OCI-LY7 (cell line): ENCODE measurements at regions not wholly inside any gene's neighbourhood (a gene's known extent, or its start where the extent isn't known, plus 50 kb on each side); places are given as distances from the start of the nearest gene placed in this dataset.

Experiments
- BruUV-seq: library from RNA; stranded (reverse); fragments of 400-500 nt; replicated peaks from 2 replicates; lab custom pipeline; 2021; lab: Mats Ljungman, UMichigan
- CTCF ChIA-PET: fragments of 300-600 bp; sonication (Branson Sonifier 250); formaldehyde crosslinking; loops from one replicate; lab custom pipeline; 2022; ENCODE audit warnings: antibody characterized with exemption; ENCODE audit not compliant: unreplicated experiment; lab: Charles Lee
- POLR2A ChIA-PET: fragments of 300-600 bp; sonication (Branson Sonifier 250); formaldehyde crosslinking; loops from one replicate; lab custom pipeline; 2022; ENCODE audit warnings: antibody characterized with exemption; lab: Charles Lee
- DNase-seq: peaks from one replicate; pipeline ENCODE4 v3.0.0-alpha.2; 2015; ENCODE audit warnings: low spot score
- H2AFZ ChIP-seq: fragments of 200-600 bp; sonication (generic), shearing (Covaris generic); 2 replicates; pipeline ENCODE4 v1.6.1; 2014; ENCODE audit warnings: mild to moderate bottlenecking, antibody characterized with exemption, low read length, moderate library complexity
- H3K27ac ChIP-seq: fragments of 200-600 bp; sonication (generic); 2 replicates; pipeline ENCODE4 v1.5.1; 2014; ENCODE audit warnings: mixed run types, low read depth, mild to moderate bottlenecking, moderate library complexity, low read length, inconsistent platforms; ENCODE audit not compliant: poor library complexity, severe bottlenecking
- H3K36me3 ChIP-seq: fragments of 200-600 bp; sonication (generic); 2 replicates; pipeline ENCODE4 v1.6.1; 2014; ENCODE audit warnings: mild to moderate bottlenecking, antibody characterized with exemption, low read length, moderate library complexity, mixed read lengths; ENCODE audit not compliant: insufficient read depth
- H3K4me1 ChIP-seq: fragments of 200-600 bp; sonication (generic); 2 replicates; pipeline ENCODE4 v1.5.1; 2014; ENCODE audit warnings: mild to moderate bottlenecking, low read length; ENCODE audit not compliant: insufficient read depth, poor library complexity, severe bottlenecking
- H3K4me2 ChIP-seq: fragments of 200-600 bp; sonication (generic); 2 replicates; pipeline ENCODE4 v1.6.1; 2014; ENCODE audit warnings: mild to moderate bottlenecking, low read length
- H3K4me3 ChIP-seq: fragments of 200-600 bp; sonication (generic); 2 replicates; pipeline ENCODE4 v1.5.1; 2014; ENCODE audit warnings: mild to moderate bottlenecking, low read depth, low read length; ENCODE audit not compliant: poor library complexity, severe bottlenecking
- H3K79me2 ChIP-seq: fragments of 200-600 bp; sonication (generic); 2 replicates; pipeline ENCODE4 v1.6.1; 2016; ENCODE audit warnings: low read depth, mild to moderate bottlenecking, low read length, moderate library complexity, mixed read lengths; ENCODE audit not compliant: insufficient read depth
- H3K9me2 ChIP-seq: fragments of 200-600 bp; sonication (generic); 2 replicates; pipeline ENCODE4 v1.6.1; 2016; ENCODE audit warnings: mild to moderate bottlenecking, low read length, mixed read lengths; ENCODE audit not compliant: insufficient read depth
- H3K9me3 ChIP-seq: fragments of 200-600 bp; sonication (generic); 2 replicates; pipeline ENCODE4 v1.6.1; 2014; ENCODE audit warnings: mild to moderate bottlenecking, mixed run types, low read length, mixed read lengths
- H4K20me1 ChIP-seq: fragments of 200-600 bp; sonication (generic); 2 replicates; pipeline ENCODE4 v1.6.1; 2014; ENCODE audit warnings: mild to moderate bottlenecking, antibody characterized with exemption, low read length, moderate library complexity, mixed read lengths; ENCODE audit not compliant: insufficient read depth
- EZH2phosphoT487 ChIP-seq: fragments of 200-600 bp; sonication (generic); IDR thresholded peaks from 2 replicates; pipeline ENCODE4 v1.6.1; 2018; ENCODE audit warnings: low read depth, borderline replicate concordance, mild to moderate bottlenecking, mixed run types, antibody characterized with exemption, low read length, moderate library complexity, mixed read lengths
- intact Hi-C: fragments of 100-400 bp; cut with micrococcal nuclease; formaldehyde crosslinking; loops from one replicate; pipeline ENCODE4 v1.10.0; 2022; ENCODE audit not compliant: unreplicated experiment
- TF ChIP-seq, protein P1 (sequence below): fragments of 200-600 bp; sonication (generic); conservative IDR thresholded peaks from 2 replicates; pipeline ENCODE4 v1.5.1; 2014; ENCODE audit warnings: mild to moderate bottlenecking, antibody characterized with exemption, low read length, moderate library complexity, mixed read lengths

DNA sequence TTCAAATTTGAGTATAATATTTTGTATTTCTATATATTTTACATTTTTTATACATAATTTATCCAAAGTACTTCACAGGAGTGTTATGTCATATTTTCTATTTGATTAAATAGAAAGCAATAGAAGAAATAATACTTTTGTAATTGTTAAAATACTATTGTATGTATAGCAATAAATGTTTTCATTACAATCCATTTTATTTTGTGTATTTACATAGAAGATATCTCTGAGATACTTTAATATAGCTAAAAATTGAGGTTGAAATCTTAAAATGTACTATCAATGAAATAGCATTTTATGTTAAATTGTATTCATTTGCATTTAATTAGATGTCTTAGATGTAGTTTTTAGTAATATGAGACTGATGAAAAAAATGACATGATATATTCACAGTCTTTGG is 1109.6 kb upstream of the MIR17HG start:
- no peak for DNase-seq
- intact Hi-C loops = no loop called here
- Histone ChIP-seq H3K27ac (no peak overlapping the region), H2AFZ (no peak overlapping the region), H3K9me3 (0 out of 2 replicates have a peak, but pooled peaks cover 19% of the 10 kb centered on the region), H3K4me1 (no peaks in the 10 kb centered on the region), H3K4me2 (no peak overlapping the region), H3K79me2 (no peaks in the 10 kb centered on the region), H3K4me3 (no peak overlapping the region), H3K9me2 (no peaks in the 10 kb centered on the region), H3K36me3 (no peaks in the 10 kb centered on the region), H4K20me1 (no peaks in the 10 kb centered on the region)
- ChIA-PET CTCF (no interaction called here), POLR2A (interaction anchor here (0.6 to 1.1 kb wide), 3 partner anchors 14 to 618 kb away, joined by 3 to 6 read pairs (median 3); no protein-coding TSS in a partner anchor)
- no TSS peak for BruUV-seq
- no peak for TF ChIP-seq EZH2phosphoT487
- TF ChIP-seq, protein P1, sequence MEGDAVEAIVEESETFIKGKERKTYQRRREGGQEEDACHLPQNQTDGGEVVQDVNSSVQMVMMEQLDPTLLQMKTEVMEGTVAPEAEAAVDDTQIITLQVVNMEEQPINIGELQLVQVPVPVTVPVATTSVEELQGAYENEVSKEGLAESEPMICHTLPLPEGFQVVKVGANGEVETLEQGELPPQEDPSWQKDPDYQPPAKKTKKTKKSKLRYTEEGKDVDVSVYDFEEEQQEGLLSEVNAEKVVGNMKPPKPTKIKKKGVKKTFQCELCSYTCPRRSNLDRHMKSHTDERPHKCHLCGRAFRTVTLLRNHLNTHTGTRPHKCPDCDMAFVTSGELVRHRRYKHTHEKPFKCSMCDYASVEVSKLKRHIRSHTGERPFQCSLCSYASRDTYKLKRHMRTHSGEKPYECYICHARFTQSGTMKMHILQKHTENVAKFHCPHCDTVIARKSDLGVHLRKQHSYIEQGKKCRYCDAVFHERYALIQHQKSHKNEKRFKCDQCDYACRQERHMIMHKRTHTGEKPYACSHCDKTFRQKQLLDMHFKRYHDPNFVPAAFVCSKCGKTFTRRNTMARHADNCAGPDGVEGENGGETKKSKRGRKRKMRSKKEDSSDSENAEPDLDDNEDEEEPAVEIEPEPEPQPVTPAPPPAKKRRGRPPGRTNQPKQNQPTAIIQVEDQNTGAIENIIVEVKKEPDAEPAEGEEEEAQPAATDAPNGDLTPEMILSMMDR = no peak

DNA sequence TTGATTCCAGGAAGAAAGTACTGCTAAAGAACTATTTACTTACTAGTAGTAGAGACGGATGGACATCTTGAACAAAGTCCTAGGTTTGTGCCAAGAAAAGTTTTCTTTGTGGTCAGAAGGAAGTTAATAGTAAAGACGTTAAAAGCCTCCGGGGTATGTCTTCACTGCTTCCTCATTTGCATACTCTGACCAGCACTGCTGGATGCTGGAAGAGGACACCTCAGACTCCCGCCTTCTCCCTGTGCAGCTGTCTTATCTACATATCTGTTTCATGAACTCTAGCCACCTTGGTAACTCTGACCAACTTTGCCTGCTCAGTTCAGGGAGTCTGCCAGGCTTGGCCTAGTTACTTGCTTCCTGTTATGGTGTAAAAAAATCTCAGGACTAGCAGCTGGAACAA is 1109.1 kb upstream of the MIR17HG start:
- H3K27ac ChIP-seq = no peak overlapping the region
- POLR2A ChIA-PET = interaction anchor here (0.6 to 1.1 kb wide), 2 partner anchors 145 to 618 kb away, joined by 3 read pairs; no protein-coding TSS in a partner anchor
- BruUV-seq = no TSS peak
- DNase-seq = no peak
- TF ChIP-seq EZH2phosphoT487 = no peak
- TF ChIP-seq, protein P1 = no peak
- H4K20me1 ChIP-seq = no peaks in the 10 kb centered on the region
- peaks cover 19% of the 10 kb centered on the region; the same call in 1 of the 2 replicates for H3K9me3 ChIP-seq
- no peaks in the 10 kb centered on the region for H3K36me3 ChIP-seq
- CTCF ChIA-PET = no interaction called here
- H3K4me1 ChIP-seq = no peaks in the 10 kb centered on the region
- H3K4me3 ChIP-seq = no peak overlapping the region
- H2AFZ ChIP-seq = no peak overlapping the region
- no peaks in the 10 kb centered on the region for H3K79me2 ChIP-seq
- intact Hi-C loops = no loop called here
- H3K4me2 ChIP-seq = no peak overlapping the region
- 0 out of 2 replicates have a peak, but pooled peaks cover under 1% of the 10 kb centered on the region for H3K9me2 ChIP-seq

DNA sequence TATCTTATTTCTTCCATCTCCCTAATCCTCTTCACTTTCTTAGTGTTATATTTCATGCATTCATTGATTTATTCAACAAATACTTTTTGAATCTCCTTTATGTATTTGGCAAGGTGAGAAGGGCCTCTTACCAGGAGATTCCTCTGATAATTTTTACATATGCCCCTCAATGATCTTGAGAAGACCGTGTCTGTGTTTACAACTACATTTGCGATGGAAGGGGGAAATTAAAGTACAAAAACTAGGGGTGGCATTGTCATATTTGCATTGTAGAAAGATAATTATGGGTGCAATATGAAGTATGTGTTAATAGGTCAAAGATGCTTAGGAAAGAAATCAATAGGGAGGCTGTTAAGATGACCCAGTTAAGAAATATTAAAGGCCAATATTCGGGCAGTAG is 1108.4 kb upstream of the MIR17HG start:
- Histone ChIP-seq H4K20me1 (no peaks in the 10 kb centered on the region), H3K4me1 (no peaks in the 10 kb centered on the region), H2AFZ (no peak overlapping the region), H3K79me2 (no peaks in the 10 kb centered on the region), H3K9me2 (0 out of 2 replicates have a peak, but pooled peaks cover 3% of the 10 kb centered on the region), H3K4me2 (no peak overlapping the region), H3K9me3 (peaks cover 19% of the 10 kb centered on the region; the same call in 1 of the 2 replicates), H3K27ac (no peak overlapping the region), H3K36me3 (no peaks in the 10 kb centered on the region), H3K4me3 (no peak overlapping the region)
- no TSS peak for BruUV-seq
- intact Hi-C loops = no loop called here
- CTCF ChIA-PET = no interaction called here
- POLR2A ChIA-PET = no interaction called here
- DNase-seq = no peak
- TF ChIP-seq, protein P1 = no peak
- no peak for TF ChIP-seq EZH2phosphoT487
